Upper lobe of left lung (tissue), 6 donors: ENCODE measurements at regions not wholly inside any gene's neighbourhood (a gene's known extent, or its start where the extent isn't known, plus 50 kb on each side); places are given as distances from the start of the nearest gene placed in this dataset.

ENCODE experiments used
- ATAC-seq, 2 donors: fragments of 200-7000 bp; cut with Tn5 transposase; one replicate each; pipeline ENCODE4 v1.9.1; 2022; ENCODE audit warnings: mild to moderate bottlenecking in 2 of 2, moderate library complexity in 2 of 2; ENCODE audit not compliant: low FRiP score in 2 of 2
- DNase-seq, 2 donors: peaks; one replicate each; pipeline ENCODE4 v3.0.0-alpha.2; 2019 to 2020
- H3K27ac ChIP-seq, 4 donors: fragments of 200-600 bp; sonication (generic); one replicate each; pipeline ENCODE4 v1.5.1; 2016 to 2019
- H3K27me3 ChIP-seq, 4 donors: fragments of 200-600 bp; sonication (generic); one replicate each; pipeline ENCODE4 v1.5.1; 2017 to 2019
- H3K36me3 ChIP-seq, 4 donors: fragments of 200-600 bp; sonication (generic); one replicate each; pipeline ENCODE4 v1.5.1; 2016 to 2019
- H3K4me1 ChIP-seq, 4 donors: fragments of 200-600 bp; sonication (generic); one replicate each; pipeline ENCODE4 v1.5.1; 2018 to 2019
- H3K4me3 ChIP-seq, 4 donors: fragments of 200-600 bp; sonication (generic); one replicate each; pipeline ENCODE4 v1.5.1; 2017 to 2019; ENCODE audit warnings: mild to moderate bottlenecking in 2 of 4, moderate library complexity in 1 of 4
- H3K9me3 ChIP-seq, 4 donors: fragments of 200-600 bp; sonication (generic); one replicate each; pipeline ENCODE4 v1.5.1; 2018 to 2019
- EP300 ChIP-seq, 4 donors: sonication (generic); formaldehyde crosslinking; IDR thresholded peaks; one replicate each; pipeline ENCODE4 v1.5.1; 2017; ENCODE audit warnings: antibody characterized with exemption in 4 of 4, control low read depth in 2 of 4
- POLR2A ChIP-seq, 4 donors: fragments of 450-650 bp; IDR thresholded peaks; one replicate each; pipeline ENCODE4 v1.5.1; 2016 to 2017; ENCODE audit warnings: antibody characterized with exemption in 4 of 4, mild to moderate bottlenecking in 2 of 4
- POLR2AphosphoS5 ChIP-seq, 2 donors: sonication (generic); formaldehyde crosslinking; IDR thresholded peaks; one replicate each; pipeline ENCODE4 v1.5.1; 2017; ENCODE audit warnings: antibody characterized with exemption in 2 of 2
- WGBS, 2 donors: methylation state at CpG; one replicate each; pipeline ENCODE4 v1.1.5; 2017 to 2018; 5-methylcytosine and 5-hydroxymethylcytosine counted together
- TF ChIP-seq, protein P1 (sequence below), 6 experiments: fragments of 450-650 bp in 4 of 6; fragments of 200-600 bp in 2 of 6; sonication (generic) in 2 of 6; IDR thresholded peaks; one replicate each; pipeline ENCODE4 v1.5.1; 2016 to 2019; ENCODE audit warnings: antibody characterized with exemption in 6 of 6
- donor health status: DM: no; HTN: no; CAD: no; lungs with moderate emphysema.
- donor health status: DM: no; HTN: yes; CAD: no; lungs with severe emphysema.

DNA sequence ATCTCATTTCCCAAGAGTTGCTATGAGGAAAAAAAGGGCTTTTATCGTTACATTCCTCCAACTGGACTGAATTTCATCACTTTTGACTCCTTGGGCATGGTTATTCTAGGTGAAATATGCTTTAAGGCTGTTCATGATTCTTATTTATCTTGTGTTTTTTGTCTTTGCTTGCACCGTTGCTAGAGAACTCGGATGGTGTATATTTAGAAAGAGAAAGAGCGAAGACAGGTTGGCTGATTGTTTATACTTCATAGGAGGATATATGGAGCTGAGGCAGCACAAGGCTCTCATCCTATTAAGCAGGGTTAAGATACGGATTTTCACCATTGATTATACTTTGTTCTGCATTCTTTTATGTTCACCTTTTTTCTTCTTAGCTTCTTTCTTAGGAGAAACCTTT, 94.9 kb upstream of the GEMIN8 start:
- ATAC-seq (no peak), DNase-seq (no peak)
- H3K9me3 ChIP-seq = no peaks in the 10 kb centered on the region
- no peaks in the 10 kb centered on the region for H3K27me3 ChIP-seq
- TF ChIP-seq POLR2AphosphoS5 (IDR thresholded peaks at IDR 0.05) (no peak), EP300 (IDR thresholded peaks at IDR 0.05) (no peak), POLR2A (IDR thresholded peaks at IDR 0.05) (no peak)
- TF ChIP-seq, protein P1, sequence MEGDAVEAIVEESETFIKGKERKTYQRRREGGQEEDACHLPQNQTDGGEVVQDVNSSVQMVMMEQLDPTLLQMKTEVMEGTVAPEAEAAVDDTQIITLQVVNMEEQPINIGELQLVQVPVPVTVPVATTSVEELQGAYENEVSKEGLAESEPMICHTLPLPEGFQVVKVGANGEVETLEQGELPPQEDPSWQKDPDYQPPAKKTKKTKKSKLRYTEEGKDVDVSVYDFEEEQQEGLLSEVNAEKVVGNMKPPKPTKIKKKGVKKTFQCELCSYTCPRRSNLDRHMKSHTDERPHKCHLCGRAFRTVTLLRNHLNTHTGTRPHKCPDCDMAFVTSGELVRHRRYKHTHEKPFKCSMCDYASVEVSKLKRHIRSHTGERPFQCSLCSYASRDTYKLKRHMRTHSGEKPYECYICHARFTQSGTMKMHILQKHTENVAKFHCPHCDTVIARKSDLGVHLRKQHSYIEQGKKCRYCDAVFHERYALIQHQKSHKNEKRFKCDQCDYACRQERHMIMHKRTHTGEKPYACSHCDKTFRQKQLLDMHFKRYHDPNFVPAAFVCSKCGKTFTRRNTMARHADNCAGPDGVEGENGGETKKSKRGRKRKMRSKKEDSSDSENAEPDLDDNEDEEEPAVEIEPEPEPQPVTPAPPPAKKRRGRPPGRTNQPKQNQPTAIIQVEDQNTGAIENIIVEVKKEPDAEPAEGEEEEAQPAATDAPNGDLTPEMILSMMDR (IDR thresholded peaks at IDR 0.05) = no peak
- 57 to 61% methylated on average over 5 of the region's 5 CpGs for WGBS, 2 donors
- no peaks in the 10 kb centered on the region for H3K4me1 ChIP-seq
- no peak overlapping the region for H3K27ac ChIP-seq
- H3K4me3 ChIP-seq = no peak overlapping the region
- H3K36me3 ChIP-seq = no peaks in the 10 kb centered on the region

DNA sequence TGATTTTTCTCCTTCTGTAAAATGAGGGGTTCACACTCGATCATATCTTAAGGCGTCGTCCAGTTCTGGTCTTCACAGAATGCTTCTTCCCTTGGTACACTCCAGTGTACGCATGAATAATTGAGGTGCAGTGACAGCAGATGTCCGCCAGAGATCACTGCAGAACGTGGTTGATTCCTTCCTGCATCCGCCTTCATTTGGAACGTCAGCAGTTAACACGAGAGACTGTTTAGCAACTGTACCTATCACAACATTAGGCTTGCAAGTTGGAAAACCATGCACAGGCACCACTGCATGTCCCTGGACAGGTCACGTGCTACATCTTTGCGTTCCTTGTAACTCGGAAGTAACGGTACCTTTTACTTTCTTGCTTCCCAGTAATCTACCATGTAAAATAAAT, 66.0 kb upstream of the GEMIN8 start:
- Histone ChIP-seq H3K4me3 (no peak overlapping the region), H3K4me1 (peaks cover 0 to 2% (median 0%) of the 10 kb centered on the region in 4 donors), H3K9me3 (no peaks in the 10 kb centered on the region), H3K27me3 (no peaks in the 10 kb centered on the region), H3K36me3 (no peaks in the 10 kb centered on the region), H3K27ac (no peak overlapping the region)
- ATAC-seq (peak; percentile 55 to 66), DNase-seq (peak in 1 of 2 donors; percentile 28)
- no peak for TF ChIP-seq POLR2AphosphoS5 (IDR thresholded peaks at IDR 0.05)
- TF ChIP-seq, protein P1 (IDR thresholded peaks at IDR 0.05) = peak; percentile 26 to 72 (median 56)
- WGBS, 2 donors = 20 to 30% methylated on average over 6 to 13 of the region's 13 CpGs

DNA sequence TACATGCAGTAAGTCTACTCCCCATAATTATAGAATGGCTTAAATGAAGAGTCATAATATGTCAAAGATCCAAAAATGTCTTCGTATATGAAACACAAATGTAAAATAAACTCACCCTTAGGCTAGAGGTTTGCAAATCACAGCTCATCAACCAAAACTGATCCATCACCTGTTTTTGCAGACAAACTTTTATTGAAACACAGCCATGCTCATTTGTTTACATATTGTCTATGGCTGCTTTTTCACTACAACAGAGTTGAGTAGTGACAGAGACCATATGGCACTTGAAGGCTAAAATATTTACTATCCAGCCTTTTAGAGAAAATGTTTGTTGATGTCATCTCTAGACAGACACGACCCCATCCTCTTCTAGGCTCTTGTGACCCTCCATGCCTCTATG, 64.5 kb upstream of the GEMIN8 start:
- H3K4me3 ChIP-seq = no peak overlapping the region
- ATAC-seq (no peak), DNase-seq (no peak)
- peaks cover 0 to 2% (median 0%) of the 10 kb centered on the region in 4 donors for H3K4me1 ChIP-seq
- no peaks in the 10 kb centered on the region for H3K27me3 ChIP-seq
- H3K27ac ChIP-seq = no peak overlapping the region
- 23 to 37% methylated on average over 2 of the region's 2 CpGs for WGBS, 2 donors
- TF ChIP-seq, protein P1 (IDR thresholded peaks at IDR 0.05) = no peak
- TF ChIP-seq POLR2A (IDR thresholded peaks at IDR 0.05) (no peak), POLR2AphosphoS5 (IDR thresholded peaks at IDR 0.05) (no peak), EP300 (IDR thresholded peaks at IDR 0.05) (no peak)
- no peaks in the 10 kb centered on the region for H3K9me3 ChIP-seq
- H3K36me3 ChIP-seq = no peaks in the 10 kb centered on the region

DNA sequence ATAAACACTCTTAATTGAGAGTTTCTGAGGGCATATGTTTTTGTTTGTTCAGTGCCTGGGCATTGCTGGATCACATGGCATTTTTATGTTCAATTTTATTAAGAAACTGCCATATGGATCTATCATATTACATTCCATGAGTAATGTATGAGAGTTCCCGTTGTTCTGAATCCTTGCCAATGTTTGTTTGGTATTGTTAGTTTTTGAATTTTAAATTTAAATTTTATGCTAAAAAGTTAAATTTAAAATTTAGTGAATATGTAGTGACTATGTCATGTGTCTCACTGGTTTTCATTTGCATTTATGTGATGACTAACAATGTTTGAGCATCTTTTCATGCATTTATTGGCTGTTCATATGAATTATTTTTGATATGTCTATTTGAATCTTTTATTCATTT, 54.8 kb upstream of the GEMIN8 start:
- no peaks in the 10 kb centered on the region for H3K4me1 ChIP-seq
- ATAC-seq = no peak
- no peaks in the 10 kb centered on the region for H3K9me3 ChIP-seq
- no peaks in the 10 kb centered on the region for H3K27me3 ChIP-seq
- H3K4me3 ChIP-seq = no peak overlapping the region
- no peak overlapping the region for H3K27ac ChIP-seq
- no peak for TF ChIP-seq POLR2A (IDR thresholded peaks at IDR 0.05)
- TF ChIP-seq EP300 (IDR thresholded peaks at IDR 0.05) = no peak
- TF ChIP-seq, protein P1 (IDR thresholded peaks at IDR 0.05) = no peak
- H3K36me3 ChIP-seq = no peaks in the 10 kb centered on the region
- 65 to 85% methylated on average over 1 of the region's 1 CpG for WGBS, 2 donors
- DNase-seq = no peak

DNA sequence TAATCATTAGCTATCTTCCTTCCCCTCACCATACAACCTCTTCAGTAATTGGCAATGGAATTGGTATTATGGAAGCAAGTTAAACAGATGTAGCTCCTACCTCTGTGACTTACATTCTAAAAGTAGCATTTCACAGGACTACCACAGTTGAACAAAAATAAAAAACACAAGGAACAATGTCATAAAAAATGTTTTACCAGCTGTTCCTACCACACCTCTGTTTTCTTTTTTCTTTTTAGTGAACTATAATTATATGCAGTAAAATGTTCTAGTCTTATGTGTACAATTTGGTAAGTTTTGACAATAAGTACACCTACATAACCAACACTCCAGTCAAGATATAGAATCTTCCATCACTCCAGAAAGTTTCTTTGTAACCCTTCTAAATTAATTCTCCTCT, 54.1 kb upstream of the GEMIN8 start:
- no peak for ATAC-seq
- Histone ChIP-seq H3K4me1 (no peaks in the 10 kb centered on the region), H3K27ac (no peak overlapping the region), H3K36me3 (no peaks in the 10 kb centered on the region), H3K27me3 (no peaks in the 10 kb centered on the region), H3K9me3 (no peaks in the 10 kb centered on the region), H3K4me3 (no peak overlapping the region)
- DNase-seq = no peak
- TF ChIP-seq POLR2A (IDR thresholded peaks at IDR 0.05) (no peak), POLR2AphosphoS5 (IDR thresholded peaks at IDR 0.05) (no peak), EP300 (IDR thresholded peaks at IDR 0.05) (no peak)
- TF ChIP-seq, protein P1 (IDR thresholded peaks at IDR 0.05) = no peak
